DMS153 treated with DMSO at 0.1 percent for 48 hours (cell line): ENCODE measurements at regions not wholly inside any gene's neighbourhood (a gene's known extent, or its start where the extent isn't known, plus 50 kb on each side); places are given as distances from the start of the nearest gene placed in this dataset.
"Not testable (repeated sequence)": the region's sequence is repeated elsewhere in the genome, so short reads cannot be mapped to it uniquely, and the experiment has no call there.

Source experiments
- DNase-seq: peaks from one replicate; lab custom pipeline; 2025; ENCODE audit not compliant: unreplicated experiment; lab: John Stamatoyannopoulos, UW

- no peak for DNase-seq
Observed at GRCh38 chr6:84842525-84843166, 78.2 kb upstream of the TBX18 start.

GRCh38 chr6:84837068-84837866 is 72.9 kb upstream of the TBX18 start:
- not testable (repeated sequence) for DNase-seq

- DNase-seq, result no peak
Observed at GRCh38 chr6:84836366-84836765, 72.0 kb upstream of the TBX18 start.

- no peak for DNase-seq
Observed at GRCh38 chr6:84835340-84835739, 70.9 kb upstream of the TBX18 start.

- not testable (repeated sequence) for DNase-seq
Observed at GRCh38 chr6:84831924-84832323, 67.5 kb upstream of the TBX18 start.

GRCh38 chr6:84825461-84825860 is 61.1 kb upstream of the TBX18 start:
- no peak for DNase-seq

- DNase-seq, result not testable (repeated sequence)
Observed at GRCh38 chr6:84821314-84821713, 56.9 kb upstream of the TBX18 start.

GRCh38 chr6:84816741-84817140 is 52.3 kb upstream of the TBX18 start:
- no peak for DNase-seq

- DNase-seq, result no peak
Observed at GRCh38 chr6:84815896-84816735, 51.7 kb upstream of the TBX18 start.
